ENCODE measurements at regions not wholly inside any gene's neighbourhood (a gene's known extent, or its start where the extent isn't known, plus 50 kb on each side); places are given as distances from the start of the nearest gene placed in this dataset.

- no peak overlapping the region for H3K4me3 ChIP-seq (replicated peaks; ENCODE audit: insufficient read depth, low read length)
- no peak overlapping the region for H3K27ac ChIP-seq (replicated peaks)
- DNase-seq (ENCODE audit: low read depth in 1 of 2, low spot score in 1 of 2): no peak
- no peaks in the 10 kb centered on the region for H3K27me3 ChIP-seq (ENCODE audit: insufficient read depth, poor library complexity, severe bottlenecking)
- TF ChIP-seq SPI1 (IDR thresholded peaks at IDR 0.05; ENCODE audit: borderline replicate concordance, low read depth): no peak
- no peak for TF ChIP-seq GABPA (IDR thresholded peaks at IDR 0.05; ENCODE audit: low read depth)
- TF ChIP-seq CTCF (IDR thresholded peaks at IDR 0.05; ENCODE audit: insufficient read depth, low read length): no peak
- no peak for TF ChIP-seq POLR2AphosphoS5 (IDR thresholded peaks at IDR 0.05; ENCODE audit: low read depth)
- no peak for TF ChIP-seq REST (IDR thresholded peaks at IDR 0.05; ENCODE audit: insufficient replicate concordance, low read depth)
Observed at GRCh38 chr11:82610671-82611070, 123.0 kb downstream of the FAM181B start.

- no peak for TF ChIP-seq GABPA (IDR thresholded peaks at IDR 0.05; ENCODE audit: low read depth)
- TF ChIP-seq SPI1 (IDR thresholded peaks at IDR 0.05; ENCODE audit: borderline replicate concordance, low read depth): no peak
- TF ChIP-seq CTCF (IDR thresholded peaks at IDR 0.05; ENCODE audit: insufficient read depth, low read length): no peak
- no peak for TF ChIP-seq POLR2AphosphoS5 (IDR thresholded peaks at IDR 0.05; ENCODE audit: low read depth)
- TF ChIP-seq REST (IDR thresholded peaks at IDR 0.05; ENCODE audit: insufficient replicate concordance, low read depth): no peak
- DNase-seq (ENCODE audit: low read depth in 1 of 2, low spot score in 1 of 2): no peak
- no peak overlapping the region for H3K27ac ChIP-seq (replicated peaks)
- no peak overlapping the region for H3K4me3 ChIP-seq (replicated peaks; ENCODE audit: insufficient read depth, low read length)
- H3K27me3 ChIP-seq (ENCODE audit: insufficient read depth, poor library complexity, severe bottlenecking): no peaks in the 10 kb centered on the region
Observed at GRCh38 chr11:82606738-82607137, 126.9 kb downstream of the FAM181B start.

- Histone ChIP-seq H3K4me3 (replicated peaks; ENCODE audit: insufficient read depth, low read length) (no peak overlapping the region), H3K27ac (replicated peaks) (no peak overlapping the region), H3K27me3 (ENCODE audit: insufficient read depth, poor library complexity, severe bottlenecking) (no peaks in the 10 kb centered on the region)
- DNase-seq (ENCODE audit: low read depth in 1 of 2, low spot score in 1 of 2): no peak
- no peak for TF ChIP-seq GABPA (IDR thresholded peaks at IDR 0.05; ENCODE audit: low read depth)
- no peak for TF ChIP-seq SPI1 (IDR thresholded peaks at IDR 0.05; ENCODE audit: borderline replicate concordance, low read depth)
- TF ChIP-seq POLR2AphosphoS5 (IDR thresholded peaks at IDR 0.05; ENCODE audit: low read depth): no peak
- TF ChIP-seq CTCF (IDR thresholded peaks at IDR 0.05; ENCODE audit: insufficient read depth, low read length): no peak
- no peak for TF ChIP-seq REST (IDR thresholded peaks at IDR 0.05; ENCODE audit: insufficient replicate concordance, low read depth)
Observed at GRCh38 chr11:82601711-82602110, 132.0 kb downstream of the FAM181B start.

Data from HL-60 (cell line).